ENCODE measurements at regions not wholly inside any gene's neighbourhood (a gene's known extent, or its start where the extent isn't known, plus 50 kb on each side); places are given as distances from the start of the nearest gene placed in this dataset.

DNA sequence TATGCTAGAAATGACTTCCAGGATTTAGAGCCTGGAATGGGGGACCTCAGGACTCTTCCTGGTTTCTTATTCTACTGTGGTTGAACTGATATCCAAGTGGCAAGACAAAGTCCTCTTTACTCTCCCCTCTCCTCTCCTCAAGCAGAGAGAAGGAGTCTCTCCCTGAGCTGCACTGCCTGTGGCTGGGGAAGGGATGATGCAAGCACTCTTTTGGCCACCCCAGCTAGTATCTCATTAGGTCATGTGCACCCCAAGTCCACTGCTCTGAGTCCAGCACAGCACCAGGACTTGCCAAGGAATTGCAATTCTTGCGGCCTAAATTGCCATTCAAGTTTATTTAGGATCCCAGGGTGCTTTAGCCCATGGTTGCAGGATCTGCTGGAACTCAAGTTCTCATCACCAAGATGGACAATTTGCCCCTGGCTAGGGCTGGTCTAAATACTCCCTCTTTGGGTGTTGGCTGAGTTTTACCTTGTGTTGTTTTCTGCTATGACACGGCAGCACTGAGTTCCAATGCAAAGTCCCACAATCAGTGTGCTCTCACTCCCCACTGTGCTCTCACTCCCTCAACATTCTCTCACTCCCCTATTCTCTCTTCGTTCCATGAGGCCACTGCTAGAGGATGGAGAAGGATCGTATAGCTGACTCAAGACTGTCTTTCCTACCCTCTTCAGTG is 172.2 kb downstream of the TM2D1 start:
- H3K27ac ChIP-seq (ENCODE audit: low read depth, low read length) = no peak overlapping the region
- H4K91ac ChIP-seq (replicated peaks; ENCODE audit: insufficient read length, low read length) = no peak overlapping the region
- no peak overlapping the region for H3K4me2 ChIP-seq (ENCODE audit: insufficient read depth in 1 of 2, low read depth in 2 of 2, low read length in 2 of 2)
- H2BK120ac ChIP-seq (replicated peaks; ENCODE audit: low read depth, low read length) = no peak overlapping the region
- no peak overlapping the region for H2BK15ac ChIP-seq (ENCODE audit: low read length)
- no peaks in the 10 kb centered on the region for H3K79me1 ChIP-seq (ENCODE audit: low read depth, low read length)
- H4K8ac ChIP-seq (ENCODE audit: extremely low read depth, insufficient read depth, low read length) = no peak overlapping the region
- no peak overlapping the region for H3K18ac ChIP-seq (ENCODE audit: extremely low read depth, low read length)
- no peaks in the 10 kb centered on the region for H3K4me1 ChIP-seq (replicated peaks in 1 of 4; ENCODE audit: control insufficient read depth in 3 of 4, insufficient read depth in 4 of 4, low read length in 3 of 4)
- no peak overlapping the region for H3K9ac ChIP-seq (replicated peaks in 1 of 4; ENCODE audit: extremely low read depth in 1 of 4, low read depth in 3 of 4, low read length in 3 of 4)
- H2AFZ ChIP-seq (ENCODE audit: low read length) = no peak overlapping the region
- peaks cover 8 to 10% of the 10 kb centered on the region in 2 experiments; a peak in 3 of 4 replicates for H3K9me3 ChIP-seq (ENCODE audit: insufficient read depth in 2 of 2, low read depth in 1 of 2, low read length in 1 of 2)
- no peak overlapping the region for H4K5ac ChIP-seq (ENCODE audit: insufficient read length, low read depth, low read length)
- no peaks in the 10 kb centered on the region for H3K27me3 ChIP-seq (replicated peaks in 1 of 4; ENCODE audit: control insufficient read depth in 3 of 4, extremely low read depth in 1 of 4, insufficient read depth in 3 of 4, low read length in 3 of 4)
- H2BK12ac ChIP-seq (ENCODE audit: low read depth, low read length) = no peak overlapping the region
- H4K20me1 ChIP-seq (replicated peaks in 1 of 2; ENCODE audit: control insufficient read depth in 1 of 2, insufficient read depth in 2 of 2, low read length in 2 of 2) = no peaks in the 10 kb centered on the region
- no peak overlapping the region for H2AK5ac ChIP-seq (ENCODE audit: low read depth, low read length)
- no peaks in the 10 kb centered on the region for H3K23me2 ChIP-seq (ENCODE audit: low read depth, low read length)
- no peaks in the 10 kb centered on the region for H3K79me2 ChIP-seq (ENCODE audit: control insufficient read depth in 1 of 2, insufficient read depth in 2 of 2, low read length in 2 of 2)
- H3K4ac ChIP-seq (replicated peaks; ENCODE audit: insufficient read length, low read depth, low read length) = no peak overlapping the region
- DNase-seq (ENCODE audit: low read depth in 1 of 2, low spot score in 2 of 2) = no peak
- no peak overlapping the region for H3K23ac ChIP-seq (ENCODE audit: insufficient read length)
- H3K4me3 ChIP-seq (ENCODE audit: extremely low read depth in 1 of 4, insufficient read depth in 2 of 4, low read depth in 3 of 4, low read length in 4 of 4) = no peak overlapping the region
- WGBS, 2 experiments (ENCODE audit: extremely low coverage in 1 of 2, insufficient coverage in 1 of 2, insufficient read length in 1 of 2, insufficient replicate concordance in 2 of 2, low coverage in 1 of 2, low lambda C conversion rate in 2 of 2, missing lambda C conversion rate in 1 of 2) = 80% methylated on average over 4 of the region's 4 CpGs; no CpG with 5 or more reads in 1 of the 2 experiments
- POLR2A ChIA-PET (ENCODE audit: partially characterized antibody) = no interaction called here
- H3K36me3 ChIP-seq (ENCODE audit: control insufficient read depth in 2 of 4, insufficient read depth in 4 of 4, low read length in 3 of 4) = no peaks in the 10 kb centered on the region
- H3K56ac ChIP-seq (replicated peaks; ENCODE audit: insufficient read length, low read depth, low read length) = no peak overlapping the region
- no peak overlapping the region for H2BK20ac ChIP-seq (ENCODE audit: low read length)
- H3K14ac ChIP-seq (ENCODE audit: insufficient read length) = no peak overlapping the region
- CTCF ChIA-PET (ENCODE audit: partially characterized antibody) = interaction anchor here (1.1 kb wide), 1 partner anchor 18 kb away, joined by 3 read pairs; no protein-coding TSS in a partner anchor
- no peak for FAIRE-seq
- H2BK5ac ChIP-seq (ENCODE audit: low read depth, low read length) = no peak overlapping the region
- TF ChIP-seq JUND (IDR thresholded peaks at IDR 0.05; ENCODE audit: low read length) = no peak
- TF ChIP-seq, protein P1, sequence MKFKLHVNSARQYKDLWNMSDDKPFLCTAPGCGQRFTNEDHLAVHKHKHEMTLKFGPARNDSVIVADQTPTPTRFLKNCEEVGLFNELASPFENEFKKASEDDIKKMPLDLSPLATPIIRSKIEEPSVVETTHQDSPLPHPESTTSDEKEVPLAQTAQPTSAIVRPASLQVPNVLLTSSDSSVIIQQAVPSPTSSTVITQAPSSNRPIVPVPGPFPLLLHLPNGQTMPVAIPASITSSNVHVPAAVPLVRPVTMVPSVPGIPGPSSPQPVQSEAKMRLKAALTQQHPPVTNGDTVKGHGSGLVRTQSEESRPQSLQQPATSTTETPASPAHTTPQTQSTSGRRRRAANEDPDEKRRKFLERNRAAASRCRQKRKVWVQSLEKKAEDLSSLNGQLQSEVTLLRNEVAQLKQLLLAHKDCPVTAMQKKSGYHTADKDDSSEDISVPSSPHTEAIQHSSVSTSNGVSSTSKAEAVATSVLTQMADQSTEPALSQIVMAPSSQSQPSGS (IDR thresholded peaks at IDR 0.05; ENCODE audit: low read length) = no peak
- TF ChIP-seq EZH2 (IDR thresholded peaks at IDR 0.05; ENCODE audit: low read depth, low read length, severe bottlenecking) = no peak
- TF ChIP-seq MAFK (IDR thresholded peaks at IDR 0.05; ENCODE audit: low read depth, low read length) = no peak
- TF ChIP-seq BCL11A (IDR thresholded peaks at IDR 0.05; ENCODE audit: low read depth in 2 of 2, low read length in 2 of 2) = no peak
- TF ChIP-seq ZNF274 (IDR thresholded peaks at IDR 0.05; ENCODE audit: borderline replicate concordance, extremely low read depth, low read length) = no peak
- no peak for TF ChIP-seq BRCA1 (IDR thresholded peaks at IDR 0.05; ENCODE audit: low read depth, low read length)
- no peak for TF ChIP-seq NANOG (IDR thresholded peaks at IDR 0.05; ENCODE audit: insufficient read depth, low read depth, low read length, poor library complexity, severe bottlenecking)
- TF ChIP-seq, protein P2, sequence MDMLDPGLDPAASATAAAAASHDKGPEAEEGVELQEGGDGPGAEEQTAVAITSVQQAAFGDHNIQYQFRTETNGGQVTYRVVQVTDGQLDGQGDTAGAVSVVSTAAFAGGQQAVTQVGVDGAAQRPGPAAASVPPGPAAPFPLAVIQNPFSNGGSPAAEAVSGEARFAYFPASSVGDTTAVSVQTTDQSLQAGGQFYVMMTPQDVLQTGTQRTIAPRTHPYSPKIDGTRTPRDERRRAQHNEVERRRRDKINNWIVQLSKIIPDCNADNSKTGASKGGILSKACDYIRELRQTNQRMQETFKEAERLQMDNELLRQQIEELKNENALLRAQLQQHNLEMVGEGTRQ (IDR thresholded peaks at IDR 0.05; ENCODE audit: low read length) = no peak
